HEK293 (cell line): ENCODE measurements at regions not wholly inside any gene's neighbourhood (a gene's known extent, or its start where the extent isn't known, plus 50 kb on each side); places are given as distances from the start of the nearest gene placed in this dataset.

ENCODE experiments used
- CTCF ChIA-PET: fragments of 350-600 bp; formaldehyde crosslinking; extraction: SDS; loops from one replicate; lab custom pipeline; 2021; ENCODE audit warnings: antibody characterized with exemption; lab: Yijun Ruan, JAX
- POLR2A ChIA-PET: fragments of 300-600 bp; formaldehyde crosslinking; extraction: SDS; loops from one replicate; lab custom pipeline; 2020; ENCODE audit warnings: antibody characterized with exemption, inconsistent platforms; lab: Yijun Ruan, JAX
- H3K27ac ChIP-seq: fragments of 200-500 bp; sonication (Bioruptor generic); 2 replicates; pipeline ENCODE4 v1.5.1; 2014; ENCODE audit warnings: low read depth, low read length, control low read depth, inconsistent platforms; ENCODE audit errors: extremely low read depth
- H3K36me3 ChIP-seq, 2 experiments: fragments of 200-500 bp in 1 of 2; sonication (Bioruptor generic) in 1 of 2; 1 replicate in 1 of 2; 2 replicates in 1 of 2; pipeline ENCODE4 v1.5.1; 2014 to 2017; ENCODE audit warnings: inconsistent platforms in 2 of 2, low read length in 2 of 2; ENCODE audit not compliant: control insufficient read depth in 2 of 2, insufficient read depth in 1 of 2
- H3K4me1 ChIP-seq: fragments of 200-500 bp; sonication (Bioruptor generic); 2 replicates; pipeline ENCODE4 v1.5.1; 2014; ENCODE audit warnings: mild to moderate bottlenecking, low read length, inconsistent platforms; ENCODE audit not compliant: control insufficient read depth, insufficient read depth
- H3K4me3 ChIP-seq: 2 replicates; pipeline ENCODE4 v1.5.1; 2011; ENCODE audit warnings: low read depth, mild to moderate bottlenecking, control low read depth, low read length, moderate library complexity
- H3K9me3 ChIP-seq: fragments of 200-500 bp; sonication (Bioruptor generic); 2 replicates; pipeline ENCODE4 v1.5.1; 2014; ENCODE audit warnings: low read depth, low read length, inconsistent platforms; ENCODE audit not compliant: control insufficient read depth, insufficient read depth
- GLIS1 ChIP-seq: fragments of 450-650 bp; formaldehyde crosslinking; IDR thresholded peaks from 2 replicates; pipeline ENCODE4 v1.5.1; 2016; ENCODE audit warnings: missing biosample characterization, missing genetic modification characterization
- KLF10 ChIP-seq: fragments of 450-650 bp; IDR thresholded peaks from 2 replicates; pipeline ENCODE4 v1.5.1; 2018; ENCODE audit warnings: missing biosample characterization, mild to moderate bottlenecking, missing genetic modification characterization
- ZFP37 ChIP-seq: fragments of 450-650 bp; formaldehyde crosslinking; IDR thresholded peaks from 2 replicates; pipeline ENCODE4 v1.5.1; 2016; ENCODE audit warnings: missing biosample characterization, missing genetic modification characterization
- ZNF138 ChIP-seq: fragments of 450-650 bp; formaldehyde crosslinking; IDR thresholded peaks from 2 replicates; pipeline ENCODE4 v1.5.1; 2016; ENCODE audit warnings: missing biosample characterization, missing genetic modification characterization, borderline replicate concordance
- ZNF155 ChIP-seq: fragments of 450-650 bp; formaldehyde crosslinking; IDR thresholded peaks from 2 replicates; pipeline ENCODE4 v1.5.1; 2016; ENCODE audit warnings: missing biosample characterization, missing genetic modification characterization
- ZNF19 ChIP-seq: fragments of 450-650 bp; formaldehyde crosslinking; IDR thresholded peaks from 2 replicates; pipeline ENCODE4; 2016; ENCODE audit warnings: missing biosample characterization, missing genetic modification characterization, low read depth
- ZNF221 ChIP-seq: fragments of 450-650 bp; formaldehyde crosslinking; IDR thresholded peaks from 2 replicates; pipeline ENCODE4 v1.5.1; 2017; ENCODE audit warnings: missing biosample characterization, missing genetic modification characterization, borderline replicate concordance
- ZNF24 ChIP-seq: fragments of 450-650 bp; formaldehyde crosslinking; IDR thresholded peaks from 2 replicates; pipeline ENCODE4 v1.5.1; 2016; ENCODE audit warnings: missing biosample characterization, missing genetic modification characterization
- ZNF26 ChIP-seq: fragments of 450-650 bp; formaldehyde crosslinking; IDR thresholded peaks from 2 replicates; pipeline ENCODE4 v1.5.1; 2016; ENCODE audit warnings: missing biosample characterization, missing genetic modification characterization
- ZNF274 ChIP-seq, 2 experiments: fragments of 200-500 bp in 1 of 2; fragments of 450-650 bp in 1 of 2; sonication (Bioruptor generic) in 1 of 2; formaldehyde crosslinking in 1 of 2; IDR thresholded peaks; 2 replicates each; pipeline versions ENCODE4 v1.5.1 to v1.6.1; 2014 to 2016; ENCODE audit warnings: borderline replicate concordance in 1 of 2, inconsistent platforms in 1 of 2, low read length in 1 of 2, missing biosample characterization in 1 of 2, missing genetic modification characterization in 1 of 2
- ZNF501 ChIP-seq: fragments of 450-650 bp; formaldehyde crosslinking; IDR thresholded peaks from 2 replicates; pipeline ENCODE4 v1.5.1; 2016; ENCODE audit warnings: missing biosample characterization, missing genetic modification characterization
- ZNF561 ChIP-seq: fragments of 450-650 bp; IDR thresholded peaks from 2 replicates; pipeline ENCODE4 v1.5.1; 2018; ENCODE audit warnings: missing biosample characterization, missing genetic modification characterization, borderline replicate concordance
- ZNF571 ChIP-seq: fragments of 450-650 bp; formaldehyde crosslinking; IDR thresholded peaks from 2 replicates; pipeline ENCODE4 v1.5.0; 2017; ENCODE audit warnings: missing biosample characterization, missing genetic modification characterization
- ZNF596 ChIP-seq: fragments of 450-650 bp; IDR thresholded peaks from 2 replicates; pipeline ENCODE4 v1.5.0; 2018; ENCODE audit warnings: missing biosample characterization, mild to moderate bottlenecking, missing genetic modification characterization, moderate library complexity
- ZNF629 ChIP-seq: fragments of 450-650 bp; formaldehyde crosslinking; IDR thresholded peaks from 2 replicates; pipeline ENCODE4 v1.5.1; 2017; ENCODE audit warnings: missing biosample characterization, missing genetic modification characterization
- ZNF747 ChIP-seq: fragments of 450-650 bp; formaldehyde crosslinking; IDR thresholded peaks from 2 replicates; pipeline ENCODE4 v1.5.1; 2016; ENCODE audit warnings: missing biosample characterization, missing genetic modification characterization
- ZSCAN18 ChIP-seq: fragments of 450-650 bp; formaldehyde crosslinking; IDR thresholded peaks from 2 replicates; pipeline ENCODE4 v1.5.1; 2016; ENCODE audit warnings: missing biosample characterization, missing genetic modification characterization
- TF ChIP-seq, protein P1 (sequence below): fragments of 450-650 bp; formaldehyde crosslinking; IDR thresholded peaks from 2 replicates; pipeline ENCODE4 v1.5.1; 2016; ENCODE audit warnings: missing biosample characterization, missing genetic modification characterization
- TF ChIP-seq, protein P2 (sequence below): fragments of 450-650 bp; formaldehyde crosslinking; IDR thresholded peaks from 2 replicates; pipeline ENCODE4; 2016; ENCODE audit warnings: missing biosample characterization, missing genetic modification characterization

GRCh38 chr18:61606759-61607158, 273.5 kb downstream of the CDH20 start:
- ChIA-PET CTCF (interaction anchor here (1.1 to 1.7 kb wide), 2 partner anchors 11 to 26 kb away, joined by 4 to 16 read pairs; no protein-coding TSS in a partner anchor), POLR2A (interaction anchor here (0.5 to 0.8 kb wide), 3 partner anchors 10 to 1170 kb away, joined by 4 to 7 read pairs (median 5); no protein-coding TSS in a partner anchor)
- H3K4me1 ChIP-seq: no peaks in the 10 kb centered on the region; the same call in 1 of the 2 replicates
- no peak overlapping the region for H3K27ac ChIP-seq
- no peaks in the 10 kb centered on the region; the same call in 1 of the 2 replicates for H3K9me3 ChIP-seq
- TF ChIP-seq ZNF19 (tag by site-specific recombination) (no peak), ZNF274 (IDR thresholded peaks at IDR 0.05; ENCODE audit: low read length) (no peak), ZNF274 (tag by site-specific recombination; IDR thresholded peaks at IDR 0.05; ENCODE audit: borderline replicate concordance) (no peak), GLIS1 (peak; percentile 64; the same call in 1 of the 2 replicates), ZSCAN18 (tag by site-specific recombination) (no peak)
- TF ChIP-seq, protein P1, sequence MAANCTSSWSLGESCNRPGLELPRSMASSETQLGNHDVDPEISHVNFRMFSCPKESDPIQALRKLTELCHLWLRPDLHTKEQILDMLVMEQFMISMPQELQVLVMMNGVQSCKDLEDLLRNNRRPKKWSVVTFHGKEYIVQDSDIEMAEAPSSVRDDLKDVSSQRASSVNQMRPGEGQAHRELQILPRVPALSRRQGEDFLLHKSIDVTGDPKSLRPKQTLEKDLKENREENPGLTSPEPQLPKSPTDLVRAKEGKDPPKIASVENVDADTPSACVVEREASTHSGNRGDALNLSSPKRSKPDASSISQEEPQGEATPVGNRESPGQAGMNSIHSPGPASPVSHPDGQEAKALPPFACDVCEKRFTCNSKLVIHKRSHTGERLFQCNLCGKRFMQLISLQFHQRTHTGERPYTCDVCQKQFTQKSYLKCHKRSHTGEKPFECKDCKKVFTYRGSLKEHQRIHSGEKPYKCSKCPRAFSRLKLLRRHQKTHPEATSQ: no peak
- H3K36me3 ChIP-seq: no peaks in the 10 kb centered on the region
- peak overlapping the region; percentile 29 for H3K4me3 ChIP-seq

DNA sequence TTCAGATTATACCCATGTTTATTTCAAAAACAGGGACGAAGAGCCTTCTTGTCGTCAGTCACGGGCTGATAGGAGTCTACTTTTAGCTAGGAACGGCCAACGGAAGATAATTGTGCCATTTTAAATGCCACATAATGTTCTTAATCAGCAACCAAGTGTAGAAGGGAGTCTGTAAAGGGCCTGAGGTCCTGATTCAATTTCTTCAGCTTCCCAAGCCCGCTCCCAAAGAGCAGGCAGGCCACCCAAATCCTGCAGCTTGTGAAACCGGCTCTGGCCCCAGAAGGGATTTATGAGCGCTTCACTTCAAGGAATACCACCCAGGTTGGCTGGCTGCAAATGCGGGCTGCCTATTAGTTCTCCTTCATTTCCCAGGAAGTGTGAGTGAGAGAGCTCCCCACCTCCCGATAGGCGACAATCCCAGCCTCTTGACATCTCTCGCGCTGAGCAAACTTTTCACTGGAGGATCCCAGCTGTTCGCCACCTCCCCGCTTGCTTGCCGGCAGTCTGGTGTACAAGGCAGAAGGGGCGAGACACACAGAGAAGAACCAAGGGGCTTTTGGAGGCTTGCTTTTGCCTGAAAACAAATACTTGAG, 272.9 kb downstream of the CDH20 start:
- no peaks in the 10 kb centered on the region; the same call in 1 of the 2 replicates for H3K9me3 ChIP-seq
- no peak overlapping the region for H3K27ac ChIP-seq
- H3K36me3 ChIP-seq: no peaks in the 10 kb centered on the region
- ChIA-PET CTCF (interaction anchor here (1.1 to 1.7 kb wide), 2 partner anchors 10 to 25 kb away, joined by 4 to 16 read pairs; no protein-coding TSS in a partner anchor), POLR2A (interaction anchor here (0.7 to 0.8 kb wide), 2 partner anchors 11 to 261 kb away, joined by 5 to 7 read pairs; no protein-coding TSS in a partner anchor)
- H3K4me1 ChIP-seq: no peaks in the 10 kb centered on the region; the same call in 1 of the 2 replicates
- no peak for TF ChIP-seq ZNF221 (tag by site-specific recombination)
- no peak for TF ChIP-seq KLF10
- TF ChIP-seq, protein P2, sequence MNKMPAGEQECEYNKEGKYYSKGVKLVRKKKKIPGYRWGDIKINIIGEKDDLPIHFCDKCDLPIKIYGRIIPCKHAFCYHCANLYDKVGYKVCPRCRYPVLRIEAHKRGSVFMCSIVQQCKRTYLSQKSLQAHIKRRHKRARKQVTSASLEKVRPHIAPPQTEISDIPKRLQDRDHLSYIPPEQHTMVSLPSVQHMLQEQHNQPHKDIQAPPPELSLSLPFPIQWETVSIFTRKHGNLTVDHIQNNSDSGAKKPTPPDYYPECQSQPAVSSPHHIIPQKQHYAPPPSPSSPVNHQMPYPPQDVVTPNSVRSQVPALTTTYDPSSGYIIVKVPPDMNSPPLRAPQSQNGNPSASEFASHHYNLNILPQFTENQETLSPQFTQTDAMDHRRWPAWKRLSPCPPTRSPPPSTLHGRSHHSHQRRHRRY (tag by site-specific recombination): no peak
- no peak for TF ChIP-seq ZNF501 (tag by site-specific recombination)
- no peak for TF ChIP-seq ZNF138 (tag by site-specific recombination)
- peak overlapping the region; percentile 29 for H3K4me3 ChIP-seq

DNA sequence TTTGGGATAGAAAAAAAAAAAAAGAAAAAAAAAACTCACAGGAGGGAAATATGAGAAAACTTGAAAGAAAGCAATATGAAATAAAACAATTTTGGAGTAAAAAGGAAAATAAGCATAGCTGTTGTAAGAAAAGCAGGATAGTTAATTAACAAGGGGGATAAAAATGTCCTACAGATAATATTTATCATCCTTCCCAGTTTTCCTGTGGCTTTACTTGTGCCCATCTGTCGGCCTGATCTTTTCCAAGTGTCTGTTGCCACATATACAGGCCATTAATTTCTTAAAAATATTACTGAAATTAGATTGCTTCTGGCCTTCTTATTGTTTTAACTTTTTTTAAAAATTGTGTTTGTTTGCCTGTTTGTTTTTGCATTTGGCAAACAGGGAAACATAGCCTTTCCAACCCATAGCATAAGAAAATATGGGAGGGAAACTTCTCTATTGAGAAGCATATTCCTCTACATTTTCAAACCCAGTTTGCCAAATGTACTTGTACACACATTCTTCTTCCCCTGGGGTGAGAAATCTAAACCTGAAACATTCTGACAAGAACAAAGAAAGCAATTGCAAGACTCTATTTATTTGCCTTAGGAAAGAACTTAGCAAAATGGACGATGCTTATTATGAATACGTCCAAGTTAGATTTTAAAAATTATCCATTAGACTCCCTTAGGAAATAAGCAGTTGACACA, 272.3 kb downstream of the CDH20 start:
- H3K4me1 ChIP-seq: no peaks in the 10 kb centered on the region; the same call in 1 of the 2 replicates
- ChIA-PET CTCF (interaction anchor here (0.6 to 1.7 kb wide), 5 partner anchors 10 to 1609 kb away, joined by 3 to 16 read pairs (median 4); no protein-coding TSS in a partner anchor), POLR2A (no interaction called here)
- no peaks in the 10 kb centered on the region for H3K36me3 ChIP-seq
- TF ChIP-seq ZNF26 (no peak), ZNF596 (tag by site-specific recombination) (no peak), ZNF629 (tag by site-specific recombination) (no peak), ZFP37 (no peak), ZNF747 (no peak), ZNF561 (tag by site-specific recombination) (no peak), ZNF24 (no peak), ZNF155 (tag by site-specific recombination) (no peak), ZNF571 (no peak)
- TF ChIP-seq, all 188 proteins: peak for 0
- H3K9me3 ChIP-seq: no peaks in the 10 kb centered on the region; the same call in 1 of the 2 replicates
- H3K27ac ChIP-seq: no peak overlapping the region
- no peak overlapping the region; the same call in 1 of the 2 replicates for H3K4me3 ChIP-seq
